ENCODE measurements at regions not wholly inside any gene's neighbourhood (a gene's known extent, or its start where the extent isn't known, plus 50 kb on each side); places are given as distances from the start of the nearest gene placed in this dataset.

- TF ChIP-seq CTCF (conservative IDR thresholded peaks at IDR 0.05) (no peak), EZH2 (IDR thresholded peaks at IDR 0.05; ENCODE audit: low read depth) (no peak)
Measured at GRCh38 chr1:230507236-230507635, 81.1 kb upstream of the PGBD5 start.
